ENCODE measurements at regions not wholly inside any gene's neighbourhood (a gene's known extent, or its start where the extent isn't known, plus 50 kb on each side); places are given as distances from the start of the nearest gene placed in this dataset.

- no peak for TF ChIP-seq CTCF (IDR thresholded peaks at IDR 0.05; ENCODE audit: insufficient read depth, low read length)
- TF ChIP-seq SPI1 (IDR thresholded peaks at IDR 0.05; ENCODE audit: borderline replicate concordance, low read depth): no peak
- TF ChIP-seq GABPA (IDR thresholded peaks at IDR 0.05; ENCODE audit: low read depth): no peak
Observed at GRCh38 chr5:91478096-91478495, 95.0 kb upstream of the ARRDC3 start.

All from HL-60 (cell line).